Gastroesophageal sphincter (tissue), 3 donors: ENCODE measurements at regions not wholly inside any gene's neighbourhood (a gene's known extent, or its start where the extent isn't known, plus 50 kb on each side); places are given as distances from the start of the nearest gene placed in this dataset.

Experiments
- EP300 ChIP-seq: sonication (generic); formaldehyde crosslinking; IDR thresholded peaks from one replicate; pipeline ENCODE4 v1.6.1; 2017; ENCODE audit warnings: antibody characterized with exemption, mild to moderate bottlenecking
- POLR2A ChIP-seq, 2 donors: fragments of 450-650 bp; IDR thresholded peaks; one replicate each; pipeline ENCODE4 v1.6.1; 2017; ENCODE audit warnings: antibody characterized with exemption in 2 of 2, mild to moderate bottlenecking in 2 of 2, moderate library complexity in 1 of 2
- POLR2AphosphoS5 ChIP-seq: sonication (generic); formaldehyde crosslinking; IDR thresholded peaks from one replicate; pipeline ENCODE4 v1.6.1; 2017; ENCODE audit warnings: antibody characterized with exemption
- TF ChIP-seq, protein P1 (sequence below), 4 experiments: fragments of 200-600 bp in 2 of 4; fragments of 450-650 bp in 2 of 4; sonication (generic) in 1 of 4; IDR thresholded peaks; one replicate each; pipeline ENCODE4 v1.5.1; 2017 to 2019; ENCODE audit warnings: antibody characterized with exemption in 4 of 4, mild to moderate bottlenecking in 2 of 4, moderate library complexity in 2 of 4

GRCh38 chr1:56387071-56387740, 192.2 kb downstream of the PLPP3 start:
- TF ChIP-seq POLR2AphosphoS5: no peak
- TF ChIP-seq, protein P1, sequence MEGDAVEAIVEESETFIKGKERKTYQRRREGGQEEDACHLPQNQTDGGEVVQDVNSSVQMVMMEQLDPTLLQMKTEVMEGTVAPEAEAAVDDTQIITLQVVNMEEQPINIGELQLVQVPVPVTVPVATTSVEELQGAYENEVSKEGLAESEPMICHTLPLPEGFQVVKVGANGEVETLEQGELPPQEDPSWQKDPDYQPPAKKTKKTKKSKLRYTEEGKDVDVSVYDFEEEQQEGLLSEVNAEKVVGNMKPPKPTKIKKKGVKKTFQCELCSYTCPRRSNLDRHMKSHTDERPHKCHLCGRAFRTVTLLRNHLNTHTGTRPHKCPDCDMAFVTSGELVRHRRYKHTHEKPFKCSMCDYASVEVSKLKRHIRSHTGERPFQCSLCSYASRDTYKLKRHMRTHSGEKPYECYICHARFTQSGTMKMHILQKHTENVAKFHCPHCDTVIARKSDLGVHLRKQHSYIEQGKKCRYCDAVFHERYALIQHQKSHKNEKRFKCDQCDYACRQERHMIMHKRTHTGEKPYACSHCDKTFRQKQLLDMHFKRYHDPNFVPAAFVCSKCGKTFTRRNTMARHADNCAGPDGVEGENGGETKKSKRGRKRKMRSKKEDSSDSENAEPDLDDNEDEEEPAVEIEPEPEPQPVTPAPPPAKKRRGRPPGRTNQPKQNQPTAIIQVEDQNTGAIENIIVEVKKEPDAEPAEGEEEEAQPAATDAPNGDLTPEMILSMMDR (IDR thresholded peaks at IDR 0.05): no peak
- no peak for TF ChIP-seq POLR2A (IDR thresholded peaks at IDR 0.05)
- no peak for TF ChIP-seq EP300
